Liver (tissue), 8 donors: ENCODE measurements at regions not wholly inside any gene's neighbourhood (a gene's known extent, or its start where the extent isn't known, plus 50 kb on each side); places are given as distances from the start of the nearest gene placed in this dataset.

ENCODE experiments used
- DNase-seq: peaks from one replicate; pipeline ENCODE4 v3.0.0-alpha.2; 2017; ENCODE audit warnings: low spot score
- H3K27ac ChIP-seq, 2 donors: one replicate each; pipeline ENCODE4 v1.7.0; 2013; ENCODE audit warnings: inconsistent platforms in 2 of 2, low read length in 2 of 2, control low read depth in 1 of 2, low read depth in 1 of 2, mild to moderate bottlenecking in 1 of 2
- H3K27me3 ChIP-seq, 4 donors: one replicate each; pipeline versions ENCODE4 v1.6.1 to v1.7.0; 2013; ENCODE audit warnings: low read length in 3 of 4, inconsistent platforms in 1 of 4, mild to moderate bottlenecking in 1 of 4, moderate library complexity in 1 of 4; ENCODE audit not compliant: control insufficient read depth in 4 of 4, insufficient read depth in 4 of 4
- H3K36me3 ChIP-seq, 4 donors: one replicate each; pipeline versions ENCODE4 v1.6.1 to v1.7.0; 2013; ENCODE audit warnings: low read length in 3 of 4, mild to moderate bottlenecking in 3 of 4, low read depth in 1 of 4, moderate library complexity in 1 of 4; ENCODE audit not compliant: control insufficient read depth in 4 of 4, insufficient read depth in 3 of 4
- H3K4me1 ChIP-seq, 4 donors: one replicate each; pipeline versions ENCODE4 v1.6.1 to v1.7.0; 2013; ENCODE audit warnings: low read length in 3 of 4, mild to moderate bottlenecking in 3 of 4, moderate library complexity in 1 of 4; ENCODE audit not compliant: control insufficient read depth in 4 of 4, insufficient read depth in 4 of 4
- H3K4me3 ChIP-seq, 3 donors: one replicate each; pipeline versions ENCODE4 v1.6.1 to v1.7.0; 2013; ENCODE audit warnings: low read length in 3 of 3, control low read depth in 1 of 3, low read depth in 1 of 3, mild to moderate bottlenecking in 1 of 3
- H3K9ac ChIP-seq, 2 donors: one replicate each; pipeline ENCODE4 v1.7.0; 2013; ENCODE audit warnings: low read length in 2 of 2, mild to moderate bottlenecking in 2 of 2, moderate library complexity in 2 of 2, control low read depth in 1 of 2, low read depth in 1 of 2
- H3K9me3 ChIP-seq, 4 donors: one replicate each; pipeline versions ENCODE4 v1.6.1 to v1.7.0; 2013; ENCODE audit warnings: low read length in 3 of 4; ENCODE audit not compliant: control insufficient read depth in 4 of 4
- CTCF ChIP-seq: fragments of 150-350 bp; IDR thresholded peaks from 2 replicates; pipeline ENCODE4 v1.5.1; 2017; ENCODE audit warnings: improper control_type of control experiment, low read depth, low read length; ENCODE audit not compliant: missing input control
- EGR1 ChIP-seq, 2 donors: IDR thresholded peaks; 2 replicates each; pipeline ENCODE4 v1.6.1; 2016 to 2018; ENCODE audit warnings: antibody characterized with exemption in 2 of 2, low read depth in 2 of 2
- FOXA1 ChIP-seq: IDR thresholded peaks from 2 replicates; pipeline ENCODE4 v1.6.1; 2016; ENCODE audit warnings: antibody characterized with exemption
- FOXA2 ChIP-seq: IDR thresholded peaks from 2 replicates; pipeline ENCODE4 v1.6.1; 2016; ENCODE audit warnings: antibody characterized with exemption
- GABPA ChIP-seq, 2 donors: IDR thresholded peaks in 1 of 2; conservative IDR thresholded peaks in 1 of 2; 2 replicates each; pipeline ENCODE4 v1.6.1; 2016; ENCODE audit warnings: antibody characterized with exemption in 2 of 2, mild to moderate bottlenecking in 1 of 2, moderate library complexity in 1 of 2
- HNF4A ChIP-seq, 2 donors: conservative IDR thresholded peaks; 2 replicates each; pipeline ENCODE4 v1.6.1; 2016; ENCODE audit warnings: antibody characterized with exemption in 2 of 2, mild to moderate bottlenecking in 2 of 2
- HNF4G ChIP-seq: IDR thresholded peaks from 2 replicates; pipeline ENCODE4 v1.6.1; 2016; ENCODE audit warnings: antibody characterized with exemption
- JUND ChIP-seq, 2 donors: IDR thresholded peaks; 2 replicates each; pipeline ENCODE4 v1.6.1; 2016; ENCODE audit warnings: antibody characterized with exemption in 2 of 2
- MAX ChIP-seq: IDR thresholded peaks from 2 replicates; pipeline ENCODE4 v1.6.1; 2016; ENCODE audit warnings: antibody characterized with exemption
- RAD21 ChIP-seq, 2 donors: IDR thresholded peaks; 2 replicates each; pipeline ENCODE4 v1.6.1; 2016; ENCODE audit warnings: antibody characterized with exemption in 2 of 2, mild to moderate bottlenecking in 2 of 2
- RXRA ChIP-seq, 2 donors: IDR thresholded peaks; 2 replicates each; pipeline ENCODE4 v1.6.1; 2017 to 2018; ENCODE audit warnings: antibody characterized with exemption in 2 of 2, mild to moderate bottlenecking in 1 of 2
- SP1 ChIP-seq: IDR thresholded peaks from 2 replicates; pipeline ENCODE4 v1.6.1; 2018; ENCODE audit warnings: antibody characterized with exemption, mild to moderate bottlenecking
- ZBTB33 ChIP-seq: IDR thresholded peaks from 2 replicates; pipeline ENCODE4 v1.6.1; 2016; ENCODE audit warnings: antibody characterized with exemption
- whole genome bisulfite sequencing: extraction: QIAGEN DNeasy Blood & Tissue Kit; methylation state at CpG from one replicate; pipeline ENCODE4 v1.1.7; 2013; 5-methylcytosine and 5-hydroxymethylcytosine counted together
- TF ChIP-seq, protein P1 (sequence below): IDR thresholded peaks from 2 replicates; pipeline ENCODE4 v1.6.1; 2016; ENCODE audit warnings: antibody characterized with exemption, mild to moderate bottlenecking
- donor health status: healthy.
- donor health status: healthy.
- donor health status: healthy.
- donor health status: healthy.
- donor health status: healthy.

GRCh38 chr2:195563857-195564512 lies 93.0 kb upstream of the SLC39A10 start:
- 89% methylated on average over 12 of the region's 12 CpGs for WGBS

More at GRCh38 chr2:195563857-195564512, 93.0 kb upstream of the SLC39A10 start:
- Histone ChIP-seq H3K27me3 (no peaks in the 10 kb centered on the region), H3K4me1 (no peaks in the 10 kb centered on the region), H3K9ac (no peak overlapping the region), H3K4me3 (no peak overlapping the region), H3K36me3 (no peaks in the 10 kb centered on the region), H3K27ac (no peak overlapping the region), H3K9me3 (no peaks in the 10 kb centered on the region)
- TF ChIP-seq FOXA1 (no peak), CTCF (no peak), SP1 (no peak), ZBTB33 (no peak), HNF4A (conservative IDR thresholded peaks at IDR 0.05) (no peak), GABPA (IDR thresholded peaks at IDR 0.05 in 1 of 2, conservative IDR thresholded peaks at IDR 0.05 in 1 of 2) (no peak), EGR1 (IDR thresholded peaks at IDR 0.05; ENCODE audit: low read depth in 2 of 2) (no peak), HNF4G (no peak), RXRA (IDR thresholded peaks at IDR 0.05) (no peak), FOXA2 (no peak), JUND (IDR thresholded peaks at IDR 0.05) (no peak), MAX (no peak), RAD21 (IDR thresholded peaks at IDR 0.05) (no peak)
- TF ChIP-seq, protein P1, sequence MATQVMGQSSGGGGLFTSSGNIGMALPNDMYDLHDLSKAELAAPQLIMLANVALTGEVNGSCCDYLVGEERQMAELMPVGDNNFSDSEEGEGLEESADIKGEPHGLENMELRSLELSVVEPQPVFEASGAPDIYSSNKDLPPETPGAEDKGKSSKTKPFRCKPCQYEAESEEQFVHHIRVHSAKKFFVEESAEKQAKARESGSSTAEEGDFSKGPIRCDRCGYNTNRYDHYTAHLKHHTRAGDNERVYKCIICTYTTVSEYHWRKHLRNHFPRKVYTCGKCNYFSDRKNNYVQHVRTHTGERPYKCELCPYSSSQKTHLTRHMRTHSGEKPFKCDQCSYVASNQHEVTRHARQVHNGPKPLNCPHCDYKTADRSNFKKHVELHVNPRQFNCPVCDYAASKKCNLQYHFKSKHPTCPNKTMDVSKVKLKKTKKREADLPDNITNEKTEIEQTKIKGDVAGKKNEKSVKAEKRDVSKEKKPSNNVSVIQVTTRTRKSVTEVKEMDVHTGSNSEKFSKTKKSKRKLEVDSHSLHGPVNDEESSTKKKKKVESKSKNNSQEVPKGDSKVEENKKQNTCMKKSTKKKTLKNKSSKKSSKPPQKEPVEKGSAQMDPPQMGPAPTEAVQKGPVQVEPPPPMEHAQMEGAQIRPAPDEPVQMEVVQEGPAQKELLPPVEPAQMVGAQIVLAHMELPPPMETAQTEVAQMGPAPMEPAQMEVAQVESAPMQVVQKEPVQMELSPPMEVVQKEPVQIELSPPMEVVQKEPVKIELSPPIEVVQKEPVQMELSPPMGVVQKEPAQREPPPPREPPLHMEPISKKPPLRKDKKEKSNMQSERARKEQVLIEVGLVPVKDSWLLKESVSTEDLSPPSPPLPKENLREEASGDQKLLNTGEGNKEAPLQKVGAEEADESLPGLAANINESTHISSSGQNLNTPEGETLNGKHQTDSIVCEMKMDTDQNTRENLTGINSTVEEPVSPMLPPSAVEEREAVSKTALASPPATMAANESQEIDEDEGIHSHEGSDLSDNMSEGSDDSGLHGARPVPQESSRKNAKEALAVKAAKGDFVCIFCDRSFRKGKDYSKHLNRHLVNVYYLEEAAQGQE = no peak
- no peak for DNase-seq
